Naive thymus-derived CD8-positive, alpha-beta T cell (primary cell): ENCODE measurements at regions not wholly inside any gene's neighbourhood (a gene's known extent, or its start where the extent isn't known, plus 50 kb on each side); places are given as distances from the start of the nearest gene placed in this dataset.

Experiments
- ATAC-seq, 2 donors: fragments of 150-1000 bp; cut with Tn5 transposase in 1 of 2; sonication (Bioruptor Pico), chemical (Tn5 transposase) in 1 of 2; 1 replicate in 1 of 2; 2 replicates in 1 of 2; pipeline ENCODE4 v1.10.0; 2021; ENCODE audit warnings: mild to moderate bottlenecking in 2 of 2, moderate library complexity in 2 of 2
- POLR2A ChIA-PET: fragments of 350-600 bp; sonication (Branson Sonifier 250); formaldehyde crosslinking; loops from one replicate; lab custom pipeline; 2021; ENCODE audit warnings: antibody characterized with exemption; lab: Charles Lee
- DNase-seq, 10 donors: peaks; one replicate each; pipeline versions ENCODE4 v3.0.0 to v3.0.0-alpha.2; 2020 to 2022
- H3K27ac Mint-ChIP-seq, 10 donors: one replicate each; pipeline ENCODE4 v1.8.0; 2020 to 2022; ENCODE audit warnings: mild to moderate bottlenecking in 10 of 10, mixed read lengths in 10 of 10, moderate library complexity in 4 of 10, inconsistent platforms in 1 of 10
- H3K27me3 Mint-ChIP-seq, 5 donors: one replicate each; pipeline ENCODE4 v1.8.0; 2021 to 2022; ENCODE audit warnings: mixed read lengths in 5 of 5
- H3K36me3 Mint-ChIP-seq, 3 donors: one replicate each; pipeline ENCODE4 v1.8.0; 2020 to 2022; ENCODE audit warnings: mixed read lengths in 3 of 3, mild to moderate bottlenecking in 2 of 3, inconsistent platforms in 1 of 3
- H3K4me1 Mint-ChIP-seq, 4 donors: one replicate each; pipeline ENCODE4 v1.8.0; 2021 to 2022; ENCODE audit warnings: mixed read lengths in 4 of 4
- H3K4me3 Mint-ChIP-seq, 10 donors: one replicate each; pipeline ENCODE4 v1.8.0; 2020 to 2022; ENCODE audit warnings: mild to moderate bottlenecking in 10 of 10, mixed read lengths in 10 of 10, moderate library complexity in 6 of 10, inconsistent platforms in 1 of 10
- H3K9me3 Mint-ChIP-seq, 9 donors: one replicate each; pipeline ENCODE4 v1.8.0; 2020 to 2022; ENCODE audit warnings: mixed read lengths in 9 of 9, mild to moderate bottlenecking in 3 of 9, inconsistent platforms in 1 of 9, moderate library complexity in 1 of 9

DNA sequence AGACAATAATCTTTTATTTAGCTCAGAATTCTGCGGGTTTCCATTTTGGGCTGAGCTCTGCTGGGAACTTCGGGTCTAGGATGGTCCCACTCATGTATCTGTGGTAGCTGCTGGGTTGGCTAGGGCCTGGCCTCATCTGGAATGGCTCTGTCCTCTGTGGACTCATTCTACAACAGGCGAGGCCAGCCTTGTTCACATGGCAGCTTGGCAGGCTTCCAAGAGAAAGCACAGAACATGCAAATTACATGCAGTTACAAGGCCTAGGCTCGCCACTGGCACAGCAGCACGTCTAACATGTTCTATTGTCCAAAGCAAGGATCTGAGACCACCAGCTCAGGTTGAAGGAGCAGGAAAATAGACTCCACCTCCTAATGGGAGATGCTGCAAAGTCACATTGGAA lies 431.4 kb downstream of the PDCD6IP start:
- Mint-ChIP-seq H3K4me1 (no peaks in the 10 kb centered on the region), H3K4me3 (no peak overlapping the region), H3K27me3 (no peaks in the 10 kb centered on the region), H3K36me3 (no peaks in the 10 kb centered on the region), H3K27ac (no peak overlapping the region), H3K9me3 (no peaks in the 10 kb centered on the region)
- POLR2A ChIA-PET: no interaction called here
- no peak for DNase-seq
- no peak for ATAC-seq

GRCh38 chr3:34235096-34235495 lies 436.7 kb downstream of the PDCD6IP start:
- no peak for DNase-seq
- POLR2A ChIA-PET: no interaction called here
- no peak for ATAC-seq
- no peak overlapping the region for H3K4me3 Mint-ChIP-seq
- H3K4me1 Mint-ChIP-seq: no peaks in the 10 kb centered on the region
- H3K27ac Mint-ChIP-seq: no peak overlapping the region
- H3K36me3 Mint-ChIP-seq: no peaks in the 10 kb centered on the region
- peaks cover 0 to 4% (median 0%) of the 10 kb centered on the region in 5 donors for H3K27me3 Mint-ChIP-seq
- no peaks in the 10 kb centered on the region for H3K9me3 Mint-ChIP-seq

- POLR2A ChIA-PET: no interaction called here
- Mint-ChIP-seq H3K9me3 (no peaks in the 10 kb centered on the region), H3K27ac (no peak overlapping the region), H3K4me3 (no peak overlapping the region), H3K4me1 (no peaks in the 10 kb centered on the region), H3K27me3 (peaks cover 0 to 4% (median 0%) of the 10 kb centered on the region in 5 donors), H3K36me3 (no peaks in the 10 kb centered on the region)
- no peak for ATAC-seq
- DNase-seq: no peak
These were observed 439.5 kb downstream of the PDCD6IP start for GRCh38 chr3:34237946-34238345.

DNA sequence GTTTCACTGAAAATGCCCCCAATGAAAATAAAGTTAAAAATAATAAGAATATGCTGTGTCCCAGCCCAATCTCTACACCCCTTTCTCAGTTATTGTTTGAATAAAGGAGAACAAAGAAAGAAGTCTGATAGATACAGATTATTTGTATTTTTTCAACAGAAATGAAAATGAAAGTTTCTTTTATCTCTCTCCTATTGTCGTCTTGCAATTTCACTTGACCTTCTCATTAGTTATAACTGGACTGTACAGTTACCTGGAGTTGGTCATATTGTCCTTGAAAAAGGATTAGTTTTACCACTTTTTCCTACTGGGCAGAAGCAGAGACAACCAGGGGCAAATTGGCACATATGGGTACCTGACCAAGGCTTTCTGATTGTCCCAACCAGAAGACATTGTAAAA lies 440.0 kb downstream of the PDCD6IP start:
- no peak for DNase-seq
- no peaks in the 10 kb centered on the region for H3K9me3 Mint-ChIP-seq
- no peaks in the 10 kb centered on the region for H3K4me1 Mint-ChIP-seq
- no peaks in the 10 kb centered on the region for H3K36me3 Mint-ChIP-seq
- POLR2A ChIA-PET: no interaction called here
- no peak overlapping the region for H3K4me3 Mint-ChIP-seq
- H3K27ac Mint-ChIP-seq: no peak overlapping the region
- no peak for ATAC-seq
- peaks cover 0 to 4% (median 0%) of the 10 kb centered on the region in 5 donors for H3K27me3 Mint-ChIP-seq

DNA sequence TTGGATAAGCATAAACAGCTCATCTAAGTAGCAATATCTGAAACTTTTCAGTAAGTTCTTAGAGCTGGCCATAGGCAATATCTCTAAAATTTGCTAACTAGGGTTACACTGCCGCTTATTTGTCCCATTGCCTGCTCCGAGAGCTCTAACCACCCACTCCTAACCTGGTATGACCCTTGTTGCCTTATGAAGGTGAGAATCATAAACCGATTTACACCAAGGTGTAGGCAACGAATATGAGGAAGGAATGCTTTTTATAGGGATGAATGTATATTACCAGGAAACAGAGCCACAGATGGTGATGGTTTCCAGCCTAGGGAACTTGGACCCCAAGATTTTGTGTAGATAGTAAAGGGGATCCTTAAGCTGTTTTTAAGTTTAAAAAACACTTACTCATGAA lies 440.9 kb downstream of the PDCD6IP start:
- DNase-seq (no peak), ATAC-seq (no peak)
- POLR2A ChIA-PET: no interaction called here
- H3K4me3 Mint-ChIP-seq: no peak overlapping the region
- no peak overlapping the region for H3K27ac Mint-ChIP-seq
- no peaks in the 10 kb centered on the region for H3K4me1 Mint-ChIP-seq
- peaks cover 0 to 4% (median 0%) of the 10 kb centered on the region in 5 donors for H3K27me3 Mint-ChIP-seq
- no peaks in the 10 kb centered on the region for H3K36me3 Mint-ChIP-seq
- H3K9me3 Mint-ChIP-seq: no peaks in the 10 kb centered on the region

GRCh38 chr3:34239875-34240274 lies 441.4 kb downstream of the PDCD6IP start:
- POLR2A ChIA-PET: no interaction called here
- Mint-ChIP-seq H3K27ac (no peak overlapping the region), H3K4me1 (no peaks in the 10 kb centered on the region), H3K9me3 (no peaks in the 10 kb centered on the region), H3K36me3 (no peaks in the 10 kb centered on the region), H3K27me3 (peaks cover 0 to 4% (median 0%) of the 10 kb centered on the region in 5 donors), H3K4me3 (no peak overlapping the region)
- ATAC-seq: no peak
- DNase-seq: no peak

GRCh38 chr3:34247401-34247800 lies 449.0 kb downstream of the PDCD6IP start:
- Mint-ChIP-seq H3K9me3 (peaks cover 0 to 4% (median 0%) of the 10 kb centered on the region in 9 donors), H3K4me1 (peaks cover 0 to 14% (median 9%) of the 10 kb centered on the region in 4 donors), H3K4me3 (no peak overlapping the region), H3K27me3 (no peaks in the 10 kb centered on the region), H3K36me3 (no peaks in the 10 kb centered on the region), H3K27ac (no peak overlapping the region)
- POLR2A ChIA-PET: no interaction called here
- DNase-seq: no peak
- no peak for ATAC-seq

DNA sequence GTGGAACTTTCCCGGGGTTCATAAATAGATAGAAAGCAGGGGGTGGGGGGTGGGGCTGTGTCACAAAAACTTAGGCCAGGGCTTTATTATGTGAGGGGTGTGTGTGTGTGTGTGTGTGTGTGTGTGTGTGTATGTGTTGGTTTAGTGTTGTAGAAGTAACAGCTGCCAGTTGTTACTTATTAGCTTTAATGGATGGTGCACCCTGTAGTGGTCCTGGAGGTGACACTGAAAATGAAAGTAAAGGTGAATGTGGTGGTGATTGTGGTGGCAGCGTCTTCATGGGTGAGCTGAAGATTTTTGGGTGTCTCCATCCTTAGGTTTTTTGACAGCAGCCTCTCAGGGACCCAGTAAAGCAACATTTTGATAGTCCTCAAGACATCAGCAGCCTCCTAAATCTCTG lies 449.9 kb downstream of the PDCD6IP start:
- ATAC-seq (no peak), DNase-seq (no peak)
- Mint-ChIP-seq H3K27ac (peak overlapping the region in 1 of 10 donors; percentile 29), H3K9me3 (peaks cover 0 to 4% (median 0%) of the 10 kb centered on the region in 9 donors), H3K4me3 (peak overlapping the region in 1 of 10 donors; percentile 14), H3K4me1 (peaks cover 0 to 14% (median 9%) of the 10 kb centered on the region in 4 donors), H3K36me3 (no peaks in the 10 kb centered on the region), H3K27me3 (no peaks in the 10 kb centered on the region)
- POLR2A ChIA-PET: no interaction called here

DNA sequence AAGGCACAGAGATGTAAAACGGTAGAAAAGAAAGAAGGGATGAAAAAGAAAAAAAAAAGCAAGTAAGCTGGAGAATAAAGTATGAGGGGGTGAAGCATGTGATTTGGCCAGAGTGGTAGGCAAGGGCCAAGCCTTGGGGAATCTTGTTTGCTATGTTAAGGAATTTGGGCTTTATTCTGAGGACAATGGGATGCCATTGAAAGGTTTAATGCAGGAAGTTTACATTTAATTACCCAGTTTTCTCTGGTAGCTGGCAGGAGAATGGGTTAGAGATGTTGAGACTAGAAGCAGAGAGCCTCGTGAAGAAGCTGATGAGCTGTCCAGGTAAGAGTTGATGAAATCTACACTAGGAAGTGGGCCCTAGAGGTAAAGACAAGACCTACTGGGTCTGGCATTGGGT lies 455.9 kb downstream of the PDCD6IP start:
- Mint-ChIP-seq H3K4me1 (peaks cover 0 to 4% (median 1%) of the 10 kb centered on the region in 4 donors), H3K27ac (no peak overlapping the region), H3K9me3 (no peaks in the 10 kb centered on the region), H3K4me3 (no peak overlapping the region), H3K27me3 (peaks cover 0 to 11% (median 0%) of the 10 kb centered on the region in 5 donors), H3K36me3 (no peaks in the 10 kb centered on the region)
- no peak for ATAC-seq
- no peak for DNase-seq
- POLR2A ChIA-PET: no interaction called here

DNA sequence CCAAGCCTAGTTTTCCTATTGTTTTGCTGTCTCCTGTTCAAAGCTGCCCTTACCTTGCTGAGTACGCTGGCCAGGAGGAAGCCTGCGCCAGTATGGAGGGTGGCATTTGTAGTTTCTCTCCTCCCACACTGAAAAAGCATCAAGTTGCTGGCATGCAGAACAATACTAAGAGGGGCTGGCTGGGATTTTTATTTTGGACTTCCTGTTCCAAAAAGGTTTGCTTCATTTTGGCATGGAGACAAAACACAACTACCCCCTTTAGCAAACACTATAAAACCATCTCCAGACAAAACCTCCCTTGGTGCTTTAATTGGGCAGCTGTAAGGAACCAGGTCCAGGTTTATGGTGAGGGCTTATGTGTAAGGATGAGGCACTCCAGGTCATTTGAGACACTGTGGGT lies 457.6 kb downstream of the PDCD6IP start:
- Mint-ChIP-seq H3K27me3 (peaks cover 0 to 13% (median 0%) of the 10 kb centered on the region in 5 donors), H3K36me3 (no peaks in the 10 kb centered on the region), H3K9me3 (no peaks in the 10 kb centered on the region), H3K27ac (no peak overlapping the region), H3K4me3 (no peak overlapping the region), H3K4me1 (no peaks in the 10 kb centered on the region)
- DNase-seq (no peak), ATAC-seq (no peak)
- POLR2A ChIA-PET: no interaction called here

DNA sequence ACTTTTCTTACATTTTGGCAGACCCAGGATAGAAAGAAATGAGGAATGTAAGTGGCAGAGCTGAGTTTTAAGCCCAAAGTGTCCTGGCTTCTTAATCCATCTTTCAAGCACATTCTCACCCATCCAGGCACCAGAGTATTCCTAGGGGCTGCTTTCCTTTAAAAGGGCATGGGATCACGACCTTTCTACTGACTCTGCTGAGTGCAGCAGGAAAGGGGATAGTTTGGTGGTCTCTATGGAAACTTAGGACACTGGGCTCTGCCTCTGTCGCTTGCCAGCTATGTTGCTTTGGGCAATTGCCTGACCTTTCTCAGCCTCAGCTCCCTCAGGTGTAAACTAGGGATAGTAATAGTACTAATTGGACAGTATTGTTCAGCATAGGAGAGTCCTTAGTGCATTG lies 458.4 kb downstream of the PDCD6IP start:
- POLR2A ChIA-PET: no interaction called here
- Mint-ChIP-seq H3K36me3 (no peaks in the 10 kb centered on the region), H3K9me3 (no peaks in the 10 kb centered on the region)

GRCh38 chr3:34258271-34258998 lies 460.0 kb downstream of the PDCD6IP start:
- Mint-ChIP-seq H3K4me1 (peaks cover 0 to 3% (median 0%) of the 10 kb centered on the region in 4 donors), H3K4me3 (no peak overlapping the region), H3K27ac (peak overlapping the region in 1 of 10 donors; percentile 3), H3K27me3 (peaks cover 0 to 15% (median 1%) of the 10 kb centered on the region in 5 donors), H3K9me3 (no peaks in the 10 kb centered on the region), H3K36me3 (no peaks in the 10 kb centered on the region)
- POLR2A ChIA-PET: no interaction called here
- ATAC-seq: no peak
- no peak for DNase-seq

More for the DNA sequence above, 458.4 kb downstream of the PDCD6IP start:
- Mint-ChIP-seq H3K4me3 (no peak overlapping the region), H3K27me3 (peaks cover 0 to 15% (median 0%) of the 10 kb centered on the region in 5 donors), H3K4me1 (no peaks in the 10 kb centered on the region), H3K27ac (no peak overlapping the region)
- DNase-seq (no peak), ATAC-seq (no peak)

GRCh38 chr3:34260271-34261000 lies 462.0 kb downstream of the PDCD6IP start:
- POLR2A ChIA-PET: no interaction called here
- Mint-ChIP-seq H3K27me3 (peaks cover 0 to 15% (median 2%) of the 10 kb centered on the region in 5 donors), H3K36me3 (no peaks in the 10 kb centered on the region), H3K9me3 (no peaks in the 10 kb centered on the region), H3K4me1 (peaks cover 0 to 3% (median 0%) of the 10 kb centered on the region in 4 donors), H3K4me3 (no peak overlapping the region), H3K27ac (peak overlapping the region in 1 of 10 donors; percentile 5)
- DNase-seq: peak in 1 of 10 donors; percentile 8
- no peak for ATAC-seq
